Activated CD8-positive, alpha-beta memory T cell treated with anti-CD3 and anti-CD28 coated beads for 24 hours (primary cell): ENCODE measurements at regions not wholly inside any gene's neighbourhood (a gene's known extent, or its start where the extent isn't known, plus 50 kb on each side); places are given as distances from the start of the nearest gene placed in this dataset.

Experiments used
- DNase-seq: peaks from one replicate; pipeline ENCODE4 v3.0.0-alpha.2; 2020

- no peak for DNase-seq
Observed at GRCh38 chr9:108600896-108601295, 254.9 kb downstream of the ACTL7B start.

- no peak for DNase-seq
Observed at GRCh38 chr9:108599571-108599970, 256.2 kb downstream of the ACTL7B start.

DNA sequence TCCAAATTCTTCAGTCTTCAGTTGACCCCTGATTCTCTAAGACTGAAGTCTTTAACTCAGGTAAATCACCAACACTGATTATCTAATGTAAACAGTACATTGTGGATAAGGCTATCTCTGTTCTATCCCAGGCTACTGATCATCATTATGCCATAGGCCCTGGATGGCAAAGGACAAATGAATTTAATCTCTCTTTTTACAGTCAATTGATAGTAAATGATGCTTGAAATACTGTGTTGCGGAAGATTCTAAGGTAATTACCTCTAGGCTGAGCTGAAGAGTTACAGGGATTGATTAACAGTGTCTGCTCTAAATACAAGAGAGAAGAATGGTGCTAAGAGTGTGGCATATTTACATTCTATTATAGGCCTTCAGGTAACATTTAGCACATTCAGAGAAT lies 264.7 kb downstream of the ACTL7B start:
- DNase-seq = no peak

DNA sequence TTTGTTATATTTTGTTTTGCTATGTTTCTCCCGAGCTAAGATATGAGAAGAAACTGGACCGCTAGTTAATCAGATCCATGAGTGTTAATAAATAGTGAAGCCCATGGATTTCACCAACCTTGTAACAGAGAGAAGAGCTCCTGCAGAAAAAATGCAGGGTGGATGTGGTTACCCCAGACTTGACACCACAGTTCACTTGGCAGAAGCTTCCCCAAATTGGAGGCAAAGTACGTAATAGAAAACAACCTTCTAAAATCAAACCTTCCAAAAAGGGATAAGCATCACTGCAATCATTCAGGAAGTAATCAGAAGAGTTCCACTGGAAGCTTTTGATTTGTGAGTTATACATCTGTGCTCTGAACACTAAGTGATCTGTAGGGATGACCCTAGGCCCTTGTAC lies 267.5 kb downstream of the ACTL7B start:
- no peak for DNase-seq

DNA sequence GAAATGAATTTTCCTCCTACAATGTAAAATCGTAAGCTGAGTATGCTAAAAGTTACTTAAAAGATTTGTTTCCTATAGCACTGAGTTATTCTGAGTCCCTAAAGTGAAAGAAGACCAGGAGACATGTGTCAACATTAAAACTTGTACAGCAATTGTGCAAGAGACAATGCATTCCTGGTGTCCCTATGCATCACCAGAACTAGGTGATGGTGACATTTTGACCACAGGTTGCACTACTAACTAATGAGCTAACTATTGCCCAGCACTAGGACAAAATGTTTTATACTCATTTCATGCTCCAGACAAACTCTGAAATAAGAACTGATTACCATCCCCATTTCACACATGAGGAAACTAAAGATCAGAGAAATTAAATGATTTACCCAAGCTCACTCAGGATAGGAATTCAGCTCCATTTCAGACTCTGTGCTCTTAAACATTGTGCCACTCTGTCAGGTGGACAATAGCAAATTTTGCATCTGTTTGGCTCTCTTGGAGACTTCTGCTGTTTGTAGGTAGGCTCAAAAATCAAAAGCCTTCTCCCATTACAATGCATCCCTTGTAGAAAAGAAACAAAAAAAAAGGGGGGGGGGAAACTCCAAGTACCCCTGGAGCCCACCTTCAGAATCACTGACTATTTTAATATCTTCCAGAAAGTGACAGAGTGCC lies 269.2 kb downstream of the ACTL7B start:
- DNase-seq = no peak

- DNase-seq = no peak
Observed at GRCh38 chr9:108584860-108585259, 270.9 kb downstream of the ACTL7B start.

DNA sequence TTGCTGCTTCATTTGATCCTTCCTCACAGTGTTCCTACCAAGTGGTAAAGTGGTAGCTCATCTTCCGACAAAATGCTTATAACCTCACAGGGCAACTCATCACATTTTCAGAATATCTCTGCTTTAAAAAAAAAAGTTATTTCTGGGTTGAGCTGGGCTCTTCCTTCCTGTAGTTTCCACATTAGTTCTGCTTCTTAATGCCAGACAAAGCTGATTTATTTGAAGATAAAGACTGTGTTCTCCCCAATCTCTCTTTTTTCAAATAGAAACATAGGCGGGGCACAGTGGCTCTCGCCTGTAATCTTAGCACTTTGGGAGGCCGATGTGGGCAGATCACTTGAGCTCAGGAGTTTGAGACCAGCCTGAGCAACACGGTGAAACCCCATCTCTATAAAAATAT lies 273.1 kb downstream of the ACTL7B start:
- no peak for DNase-seq

DNA sequence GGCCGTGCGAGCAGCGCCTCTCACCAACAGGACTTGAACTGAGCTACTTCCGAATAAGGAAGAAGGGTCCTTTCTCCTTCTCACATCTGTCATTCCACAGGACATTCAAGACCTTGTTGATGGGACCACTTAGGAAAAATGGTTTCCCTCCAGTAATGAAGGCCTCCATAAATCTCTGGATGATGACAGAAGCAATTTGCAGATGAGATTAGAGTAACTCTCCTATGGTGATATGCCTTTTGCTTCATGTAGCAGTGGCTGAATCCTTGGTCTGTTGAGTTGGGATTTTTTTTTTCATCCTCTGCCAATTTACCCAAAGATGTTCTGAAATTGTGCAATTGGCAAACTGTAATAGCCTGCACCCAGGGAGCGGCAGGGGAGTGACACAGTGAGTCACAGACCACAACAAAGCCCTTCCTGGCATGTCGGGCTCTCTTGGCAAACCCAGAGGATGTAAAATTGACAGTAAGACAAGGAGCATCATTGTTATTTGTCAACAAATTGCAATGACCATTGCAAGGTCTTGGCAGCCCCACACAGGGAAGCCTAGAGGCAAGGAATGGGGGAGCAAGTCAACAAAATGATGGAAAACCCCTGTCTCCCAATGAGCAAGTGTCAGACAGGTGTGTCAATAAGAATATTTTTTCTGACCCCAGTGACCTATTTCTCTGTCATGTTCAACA lies 275.9 kb downstream of the ACTL7B start:
- DNase-seq = no peak

DNA sequence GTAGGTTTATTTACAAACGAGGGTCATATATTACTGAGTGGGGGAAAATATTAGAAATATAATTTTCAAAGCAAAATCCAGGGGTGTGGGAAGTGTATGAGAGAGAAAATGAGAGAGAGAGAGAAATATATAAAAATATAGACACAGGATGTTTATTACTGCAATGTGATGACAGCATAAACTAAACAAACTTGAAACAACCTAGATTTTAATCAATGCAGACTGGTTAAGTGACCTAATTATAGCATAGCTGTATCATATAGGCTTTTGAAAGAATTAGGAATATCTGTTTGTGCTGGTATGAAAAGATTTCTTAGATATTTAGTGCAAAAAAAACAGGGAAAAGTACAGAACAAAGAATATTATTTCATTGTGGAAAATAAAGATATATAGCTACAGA lies 280.5 kb downstream of the ACTL7B start:
- DNase-seq = no peak

GRCh38 chr9:108569624-108570023 lies 286.2 kb downstream of the ACTL7B start:
- DNase-seq = no peak

DNA sequence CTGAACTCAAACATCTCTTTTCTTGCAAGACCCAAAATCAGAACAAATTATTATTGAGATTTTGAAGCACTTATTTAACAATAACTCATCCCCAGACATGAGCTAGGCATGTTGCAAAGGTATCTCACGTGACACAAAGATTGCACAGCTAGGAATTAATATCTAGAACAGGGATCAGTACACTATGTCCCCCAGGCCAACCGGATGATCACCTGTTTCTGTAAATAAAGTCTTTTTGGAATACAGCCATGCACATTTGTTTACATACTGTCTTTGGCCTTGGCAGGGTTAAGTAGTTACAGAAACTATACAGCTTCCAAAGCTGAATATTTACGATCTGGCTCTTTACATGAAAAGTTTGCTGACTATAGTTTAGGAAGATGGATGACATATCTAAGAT lies 287.7 kb downstream of the ACTL7B start:
- DNase-seq = no peak

GRCh38 chr9:108567571-108567970 lies 288.2 kb downstream of the ACTL7B start:
- DNase-seq = no peak

GRCh38 chr9:108565651-108566378 lies 290.0 kb downstream of the ACTL7B start:
- no peak for DNase-seq

DNA sequence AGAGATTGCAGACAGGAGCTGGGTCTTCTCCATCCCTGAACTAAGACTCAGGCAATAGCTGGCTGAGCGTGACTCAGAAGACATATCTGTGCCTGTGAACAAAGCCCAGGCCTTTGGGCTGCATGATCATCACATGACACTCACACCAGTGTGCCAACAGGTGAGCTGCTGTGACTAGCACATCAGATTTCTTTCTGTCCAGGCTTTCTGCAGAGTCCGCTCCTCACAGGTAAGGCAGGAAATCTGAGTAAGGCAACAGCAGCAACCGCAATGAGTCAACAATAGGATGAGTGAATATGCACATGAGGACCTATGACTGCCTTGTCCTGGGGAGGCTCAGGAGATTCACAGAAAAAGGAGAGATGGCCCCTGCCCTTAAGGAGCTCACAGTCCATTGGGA lies 293.6 kb downstream of the ACTL7B start:
- DNase-seq = no peak

DNA sequence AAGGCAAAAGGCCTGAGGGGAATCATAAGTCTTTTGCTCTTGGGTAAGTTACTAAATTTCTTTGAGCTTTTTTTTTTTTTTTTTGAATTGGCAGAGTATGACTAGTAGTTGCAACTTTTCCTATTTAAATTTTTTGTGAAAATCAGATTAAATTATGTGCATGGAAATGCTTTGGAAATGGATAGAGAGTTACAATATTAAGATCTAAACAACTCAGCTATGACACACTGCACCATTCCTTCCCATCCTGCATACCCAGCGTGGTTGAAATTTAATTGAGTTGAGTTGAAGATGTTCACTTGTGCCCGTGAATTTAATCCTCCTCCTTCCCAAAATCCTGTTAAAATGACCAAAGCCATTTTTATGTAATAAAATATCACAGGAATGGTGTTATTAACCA lies 296.4 kb downstream of the ACTL7B start:
- no peak for DNase-seq

DNA sequence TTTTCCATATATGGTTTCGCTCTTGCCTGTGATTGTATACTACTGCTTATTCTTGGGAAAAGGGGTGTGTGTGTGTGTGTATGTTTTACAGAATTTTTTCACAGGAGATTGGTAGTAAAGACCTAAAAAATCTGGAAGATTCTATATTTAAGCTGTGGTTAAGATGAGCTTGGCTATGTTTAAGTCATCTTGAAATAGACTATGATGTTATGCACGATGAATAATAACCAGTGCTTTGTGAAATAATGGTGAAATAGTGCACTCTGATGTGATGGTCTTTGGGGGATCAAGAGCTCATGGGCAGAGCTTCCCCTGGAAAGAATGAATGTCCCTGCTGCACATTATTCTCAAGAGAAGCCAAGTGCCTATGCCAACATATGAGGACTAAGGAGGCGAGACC lies 301.0 kb downstream of the ACTL7B start:
- no peak for DNase-seq

GRCh38 chr9:108553111-108553635 lies 302.6 kb downstream of the ACTL7B start:
- no peak for DNase-seq

- DNase-seq = no peak
Observed at GRCh38 chr9:108552459-108553040, 303.2 kb downstream of the ACTL7B start.

DNA sequence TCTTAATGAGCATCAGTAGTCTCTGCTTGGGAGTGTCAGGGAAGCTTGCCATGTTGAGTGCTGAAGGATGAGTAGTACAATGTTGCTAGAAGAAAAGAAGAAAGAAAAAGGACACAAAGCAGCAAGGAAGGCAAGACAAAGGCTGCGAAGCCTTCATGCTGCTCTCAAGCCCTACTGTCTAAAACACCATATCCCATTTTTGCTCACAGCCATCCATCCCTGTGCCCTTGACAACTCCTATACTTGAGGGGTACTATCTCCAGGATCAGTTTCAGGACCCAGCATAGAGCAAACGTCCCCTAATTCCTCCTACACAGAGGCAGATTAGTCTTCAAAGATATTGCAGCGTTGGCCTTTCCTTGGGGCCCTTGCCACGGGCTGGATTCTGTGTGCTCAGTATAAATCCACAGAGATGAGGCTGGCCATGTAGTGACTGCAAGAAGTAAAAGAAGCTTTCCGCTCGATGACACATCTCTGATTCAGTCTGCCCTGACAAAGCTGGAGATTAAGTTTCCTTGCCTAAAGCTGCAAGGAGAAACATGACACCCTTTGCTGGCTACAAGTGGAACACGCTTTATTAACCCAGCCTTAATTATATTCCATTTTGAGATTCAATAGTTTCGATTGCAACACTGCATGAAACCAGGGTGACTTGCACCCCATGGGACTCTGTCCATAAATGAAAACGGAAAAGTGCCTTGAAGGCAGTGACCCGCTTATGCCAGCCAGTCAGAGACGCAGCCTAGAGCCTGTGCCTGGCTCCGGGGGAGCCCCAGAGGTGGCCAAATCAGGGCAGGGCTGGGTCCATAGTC lies 304.6 kb downstream of the ACTL7B start:
- no peak for DNase-seq

- no peak for DNase-seq
Observed at GRCh38 chr9:108550106-108550505, 305.7 kb downstream of the ACTL7B start.

DNA sequence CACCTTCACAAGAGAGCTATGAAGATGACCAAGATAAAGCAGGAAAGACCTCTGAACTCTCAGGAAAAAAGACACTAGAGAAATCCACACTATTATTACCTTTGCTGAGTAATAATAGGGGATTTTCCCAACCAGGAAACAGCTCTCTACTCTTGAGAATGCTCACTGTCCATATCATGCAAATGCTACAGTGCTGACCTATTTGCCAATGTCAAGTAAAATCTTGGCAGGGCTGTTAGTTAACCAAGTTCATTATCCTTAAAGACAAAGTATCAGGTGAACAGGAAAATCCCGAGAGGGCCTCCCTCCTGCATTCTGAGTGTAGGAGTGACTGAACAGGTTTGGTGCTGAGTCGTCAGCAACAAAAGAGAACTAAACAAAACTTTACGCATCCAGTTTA lies 306.6 kb downstream of the ACTL7B start:
- DNase-seq = no peak

- DNase-seq = no peak
Observed at GRCh38 chr9:108547411-108548135, 308.2 kb downstream of the ACTL7B start.
